MM.1S (cell line): ENCODE measurements at regions not wholly inside any gene's neighbourhood (a gene's known extent, or its start where the extent isn't known, plus 50 kb on each side); places are given as distances from the start of the nearest gene placed in this dataset.

Experiments used
- EZH2 ChIP-seq: fragments of 300-600 bp; sonication (generic); optimal IDR thresholded peaks from 2 replicates; pipeline ENCODE3; 2017; ENCODE audit warnings: low read depth, mild to moderate bottlenecking, antibody characterized with exemption, low read length, mixed read lengths
- EZH2phosphoT487 ChIP-seq: fragments of 300-600 bp; sonication (generic); IDR thresholded peaks from 2 replicates; pipeline ENCODE4 v1.6.1; 2018; ENCODE audit warnings: antibody characterized with exemption, low read length
- TF ChIP-seq, protein P1 (sequence below): fragments of 300-600 bp; sonication (generic); IDR thresholded peaks from 2 replicates; pipeline ENCODE4 v1.5.1; 2016; ENCODE audit warnings: antibody characterized with exemption, low read length, mixed read lengths

DNA sequence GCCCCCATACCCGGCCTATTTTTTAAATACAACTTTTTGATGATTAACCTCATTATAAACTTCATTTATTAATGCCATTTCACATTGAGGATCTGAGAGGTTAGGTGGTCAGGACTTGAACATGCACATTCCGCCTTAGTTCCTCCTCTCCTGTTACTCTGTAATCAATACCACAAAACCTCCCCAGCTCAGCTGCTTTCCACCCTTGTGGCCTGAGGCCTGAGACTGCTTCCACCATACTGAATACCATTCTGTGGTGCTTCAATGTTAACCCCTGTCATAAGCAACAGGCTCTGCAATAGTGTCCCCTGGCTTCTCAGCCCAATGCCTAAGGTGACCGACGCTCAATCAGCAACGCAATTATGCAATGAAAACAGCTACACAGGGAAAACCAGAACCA, 405.4 kb downstream of the ETS1 start:
- TF ChIP-seq, protein P1, sequence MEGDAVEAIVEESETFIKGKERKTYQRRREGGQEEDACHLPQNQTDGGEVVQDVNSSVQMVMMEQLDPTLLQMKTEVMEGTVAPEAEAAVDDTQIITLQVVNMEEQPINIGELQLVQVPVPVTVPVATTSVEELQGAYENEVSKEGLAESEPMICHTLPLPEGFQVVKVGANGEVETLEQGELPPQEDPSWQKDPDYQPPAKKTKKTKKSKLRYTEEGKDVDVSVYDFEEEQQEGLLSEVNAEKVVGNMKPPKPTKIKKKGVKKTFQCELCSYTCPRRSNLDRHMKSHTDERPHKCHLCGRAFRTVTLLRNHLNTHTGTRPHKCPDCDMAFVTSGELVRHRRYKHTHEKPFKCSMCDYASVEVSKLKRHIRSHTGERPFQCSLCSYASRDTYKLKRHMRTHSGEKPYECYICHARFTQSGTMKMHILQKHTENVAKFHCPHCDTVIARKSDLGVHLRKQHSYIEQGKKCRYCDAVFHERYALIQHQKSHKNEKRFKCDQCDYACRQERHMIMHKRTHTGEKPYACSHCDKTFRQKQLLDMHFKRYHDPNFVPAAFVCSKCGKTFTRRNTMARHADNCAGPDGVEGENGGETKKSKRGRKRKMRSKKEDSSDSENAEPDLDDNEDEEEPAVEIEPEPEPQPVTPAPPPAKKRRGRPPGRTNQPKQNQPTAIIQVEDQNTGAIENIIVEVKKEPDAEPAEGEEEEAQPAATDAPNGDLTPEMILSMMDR = no peak
- TF ChIP-seq EZH2 = no peak
- TF ChIP-seq EZH2phosphoT487 = no peak
